IMR-90 (cell line): ENCODE measurements at regions not wholly inside any gene's neighbourhood (a gene's known extent, or its start where the extent isn't known, plus 50 kb on each side); places are given as distances from the start of the nearest gene placed in this dataset.

Experiments
- ATAC-seq: fragments of 200-7000 bp; cut with Tn5 transposase; 2 replicates; pipeline ENCODE4 v1.9.1; 2020; ENCODE audit warnings: low read depth, mild to moderate bottlenecking, moderate library complexity
- BruUV-seq: library from RNA; stranded (reverse); fragments of 400-500 nt; replicated peaks from 2 replicates; lab custom pipeline; 2021; lab: Mats Ljungman, UMichigan
- CTCF ChIA-PET: fragments of 300-600 bp; formaldehyde crosslinking; extraction: SDS; loops from one replicate; lab custom pipeline; 2021; ENCODE audit warnings: antibody characterized with exemption; lab: Yijun Ruan, JAX
- POLR2A ChIA-PET: fragments of 300-600 bp; sonication (Branson Sonifier 250); formaldehyde crosslinking; loops from one replicate; lab custom pipeline; 2022; ENCODE audit warnings: antibody characterized with exemption; ENCODE audit not compliant: unreplicated experiment; lab: Charles Lee
- DNase-seq: peaks from one replicate; pipeline ENCODE4 v3.0.0; 2013
- H2AFZ ChIP-seq: replicated peaks from 2 replicates; pipeline ENCODE3; 2013; ENCODE audit warnings: low read length, mild to moderate bottlenecking; ENCODE audit not compliant: poor library complexity
- H2AK5ac ChIP-seq: 2 replicates; pipeline ENCODE4 v1.6.1; 2013; ENCODE audit warnings: low read depth, low read length, inconsistent platforms
- H2AK9ac ChIP-seq: replicated peaks from 2 replicates; pipeline ENCODE3; 2013; ENCODE audit warnings: mild to moderate bottlenecking, low read depth, low read length, moderate library complexity; ENCODE audit not compliant: poor library complexity
- H2BK120ac ChIP-seq: 2 replicates; pipeline ENCODE4 v1.6.1; 2013; ENCODE audit warnings: low read depth, low read length, inconsistent platforms
- H2BK15ac ChIP-seq: 3 replicates; pipeline ENCODE4 v1.6.1; 2013; ENCODE audit warnings: low read depth, low read length, inconsistent platforms
- H2BK20ac ChIP-seq: 2 replicates; pipeline ENCODE4 v1.6.1; 2013; ENCODE audit warnings: low read depth, mild to moderate bottlenecking, inconsistent platforms, low read length, moderate library complexity
- H2BK5ac ChIP-seq: 2 replicates; pipeline ENCODE4 v1.6.1; 2013; ENCODE audit warnings: mild to moderate bottlenecking, low read depth, low read length, inconsistent platforms; ENCODE audit not compliant: poor library complexity, severe bottlenecking
- H3K14ac ChIP-seq: replicated peaks from 2 replicates; pipeline ENCODE4 v1.6.1; 2013; ENCODE audit warnings: low read depth, low read length, inconsistent platforms
- H3K18ac ChIP-seq: 2 replicates; pipeline ENCODE4 v1.6.1; 2013; ENCODE audit warnings: low read depth, low read length, control low read depth
- H3K23ac ChIP-seq: 2 replicates; pipeline ENCODE4 v1.6.1; 2013; ENCODE audit warnings: low read depth, low read length, inconsistent platforms
- H3K27ac ChIP-seq: 2 replicates; pipeline ENCODE4 v1.5.1; 2013; ENCODE audit warnings: mild to moderate bottlenecking, control low read depth, low read length; ENCODE audit not compliant: insufficient read depth
- H3K27me3 ChIP-seq: 2 replicates; pipeline ENCODE4 v1.6.1; 2013; ENCODE audit warnings: low read length; ENCODE audit not compliant: control insufficient read depth, insufficient read depth
- H3K36me3 ChIP-seq: 2 replicates; pipeline ENCODE4 v1.6.1; 2013; ENCODE audit warnings: low read length, mixed read lengths; ENCODE audit not compliant: control insufficient read depth, insufficient read depth
- H3K4ac ChIP-seq: 2 replicates; pipeline ENCODE4 v1.6.1; 2013; ENCODE audit warnings: low read depth, low read length, inconsistent platforms
- H3K4me1 ChIP-seq: 2 replicates; pipeline ENCODE4 v1.6.1; 2013; ENCODE audit warnings: low read length, mixed read lengths; ENCODE audit not compliant: control insufficient read depth, insufficient read depth
- H3K4me2 ChIP-seq: 2 replicates; pipeline ENCODE4 v1.6.1; 2013; ENCODE audit warnings: low read depth, mild to moderate bottlenecking, control low read depth, low read length, moderate library complexity
- H3K4me3 ChIP-seq: 2 replicates; pipeline ENCODE4 v1.5.1; 2013; ENCODE audit warnings: low read depth, mild to moderate bottlenecking, control low read depth, low read length, moderate library complexity; ENCODE audit not compliant: insufficient read depth
- H3K56ac ChIP-seq: 2 replicates; pipeline ENCODE4 v1.6.1; 2013; ENCODE audit warnings: low read length, inconsistent platforms; ENCODE audit not compliant: insufficient read depth; ENCODE audit errors: extremely low read depth
- H3K79me1 ChIP-seq, 2 experiments: 2 replicates each; pipeline ENCODE4 v1.6.1; 2013; ENCODE audit warnings: low read length in 2 of 2, inconsistent platforms in 1 of 2, low read depth in 1 of 2
- H3K9ac ChIP-seq: 2 replicates; pipeline ENCODE4 v1.6.1; 2013; ENCODE audit warnings: low read depth, low read length, control low read depth
- H3K9me1 ChIP-seq: 2 replicates; pipeline ENCODE4 v1.6.1; 2013; ENCODE audit warnings: low read length, inconsistent platforms; ENCODE audit not compliant: insufficient read depth
- H3K9me3 ChIP-seq: 2 replicates; pipeline ENCODE4 v1.6.1; 2013; ENCODE audit warnings: low read length; ENCODE audit not compliant: control insufficient read depth, insufficient read depth
- H4K20me1 ChIP-seq: 2 replicates; pipeline ENCODE4 v1.6.1; 2013; ENCODE audit warnings: low read length, inconsistent platforms; ENCODE audit not compliant: insufficient read depth
- H4K5ac ChIP-seq: 2 replicates; pipeline ENCODE4 v1.6.1; 2013; ENCODE audit warnings: mild to moderate bottlenecking, low read depth, low read length, control low read depth
- H4K8ac ChIP-seq, 2 experiments: 2 replicates each; pipeline ENCODE4 v1.6.1; 2013; ENCODE audit warnings: low read depth in 2 of 2, low read length in 2 of 2, control low read depth in 1 of 2, inconsistent platforms in 1 of 2
- H4K91ac ChIP-seq: 2 replicates; pipeline ENCODE4 v1.6.1; 2013; ENCODE audit warnings: low read depth, low read length, inconsistent platforms; ENCODE audit not compliant: insufficient read depth
- BHLHE40 ChIP-seq: fragments of 150-350 bp; IDR thresholded peaks from 2 replicates; pipeline ENCODE4 v1.6.1; 2016; ENCODE audit warnings: mild to moderate bottlenecking, low read depth, low read length
- MAFK ChIP-seq: IDR thresholded peaks from 2 replicates; pipeline ENCODE4 v1.6.1; 2012; ENCODE audit warnings: low read depth, low read length, improper control_type of control experiment
- RAD21 ChIP-seq: IDR thresholded peaks from 2 replicates; pipeline ENCODE4 v1.6.1; 2012; ENCODE audit warnings: low read length, improper control_type of control experiment
- WGBS, 2 experiments: methylation state at CpG; one replicate each; pipeline versions ENCODE4 v1.1.5 to v1.1.7; 2013; ENCODE audit warnings: missing lambda C conversion rate in 2 of 2; ENCODE audit not compliant: insufficient read length in 1 of 2; ENCODE audit errors: extremely low coverage in 2 of 2; 5-methylcytosine and 5-hydroxymethylcytosine counted together
- dilution Hi-C: fragments of 300-500 bp; cut with HindIII; formaldehyde crosslinking; loops from one replicate; pipeline ENCODE4 v1.14.3; 2018; ENCODE audit warnings: low sequenced_read_pairs; ENCODE audit not compliant: unreplicated experiment
- in situ Hi-C: fragments of 300-500 bp; cut with MboI; formaldehyde crosslinking; loops from 3 replicates; pipeline ENCODE4 v1.14.3; 2019; ENCODE audit warnings: low sequenced_read_pairs, inconsistent platforms, mixed read lengths
- intact Hi-C: fragments of 100-400 bp; cut with micrococcal nuclease; formaldehyde crosslinking; loops from 2 replicates; pipeline ENCODE4 v1.10.0; 2022

GRCh38 chr14:30456296-30456695 lies 102.7 kb upstream of the G2E3 start:
- no peak overlapping the region for H3K56ac ChIP-seq
- H3K9me3 ChIP-seq = no peaks in the 10 kb centered on the region
- no peak overlapping the region for H3K18ac ChIP-seq
- H4K20me1 ChIP-seq = no peaks in the 10 kb centered on the region
- H3K4me2 ChIP-seq = no peak overlapping the region
- H3K4me1 ChIP-seq = no peaks in the 10 kb centered on the region
- H2BK15ac ChIP-seq = no peak overlapping the region
- POLR2A ChIA-PET = no interaction called here
- H3K4ac ChIP-seq = no peak overlapping the region
- H2BK120ac ChIP-seq = no peak overlapping the region
- H2BK20ac ChIP-seq = no peak overlapping the region
- H3K14ac ChIP-seq = no peak overlapping the region
- dilution Hi-C loops = no loop called here
- H3K27ac ChIP-seq = no peak overlapping the region
- no peak for TF ChIP-seq MAFK
- TF ChIP-seq BHLHE40 = no peak
- no peak for TF ChIP-seq RAD21
- H3K27me3 ChIP-seq = no peaks in the 10 kb centered on the region
- no peak overlapping the region for H4K8ac ChIP-seq
- H3K23ac ChIP-seq = no peak overlapping the region
- no peak overlapping the region for H4K5ac ChIP-seq
- BruUV-seq = no TSS peak
- no peaks in the 10 kb centered on the region for H3K36me3 ChIP-seq
- intact Hi-C loops = no loop called here
- no peak overlapping the region for H3K4me3 ChIP-seq
- WGBS, 2 experiments = no CpG with 5 or more reads among the region's 2 CpGs
- H3K9me1 ChIP-seq = no peaks in the 10 kb centered on the region
- H2AK5ac ChIP-seq = no peak overlapping the region
- no peak overlapping the region for H2AK9ac ChIP-seq
- in situ Hi-C loops = no loop called here
- H3K9ac ChIP-seq = no peak overlapping the region
- H4K91ac ChIP-seq = no peak overlapping the region
- no peak overlapping the region for H2AFZ ChIP-seq
- ATAC-seq (no peak), DNase-seq (no peak)
- H2BK5ac ChIP-seq = no peak overlapping the region
- H3K79me1 ChIP-seq = no peaks in the 10 kb centered on the region
- CTCF ChIA-PET = no interaction called here
